ENCODE measurements at regions not wholly inside any gene's neighbourhood (a gene's known extent, or its start where the extent isn't known, plus 50 kb on each side); places are given as distances from the start of the nearest gene placed in this dataset.

DNA sequence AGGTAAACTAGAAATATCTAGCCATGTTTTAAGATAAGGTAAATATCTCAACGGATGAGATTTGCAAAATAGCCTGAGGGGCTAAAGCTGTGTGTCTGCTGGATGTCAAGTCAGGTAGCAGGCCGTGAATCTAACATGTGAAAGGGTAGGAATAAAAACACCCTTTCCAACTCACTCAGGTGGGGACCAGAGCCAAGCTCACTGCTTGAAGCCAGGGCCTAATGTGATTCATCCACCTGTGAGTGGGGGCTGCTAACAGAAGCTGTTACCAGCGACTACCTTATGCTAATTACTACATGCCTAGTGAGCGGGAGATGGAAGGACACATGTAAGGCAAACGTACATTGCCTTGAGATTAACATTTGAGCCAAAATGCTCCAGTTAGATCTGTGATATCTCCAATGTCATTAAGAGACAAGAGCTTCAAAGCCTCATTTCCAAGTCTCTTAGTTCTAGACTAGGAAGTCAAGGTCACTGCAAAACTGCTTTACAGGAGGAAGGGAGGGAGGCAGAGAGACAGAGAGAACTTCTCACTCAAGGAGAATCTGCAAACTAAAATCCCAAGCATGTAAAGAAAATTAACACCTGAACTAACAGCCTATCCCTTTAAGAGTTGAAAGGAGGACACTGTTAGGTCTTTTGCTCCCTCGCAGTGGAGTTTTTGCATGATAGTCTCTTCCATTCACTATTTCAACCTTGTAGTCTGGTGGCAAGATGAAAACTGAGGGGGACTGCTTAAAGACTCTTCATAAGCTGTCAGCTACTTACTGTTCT, 141.6 kb upstream of the RPS23 start:
- ChIA-PET POLR2A (no interaction called here), CTCF (interaction anchor here (0.9 to 1.9 kb wide), 3 partner anchors 37 to 107 kb away, joined by 3 to 7 read pairs (median 3); no protein-coding TSS in a partner anchor)
- TF ChIP-seq CTCF (IDR thresholded peaks at IDR 0.05; ENCODE audit: insufficient read depth, low read length, missing control alignments) = no peak
- H3K4me3 ChIP-seq (ENCODE audit: low read depth, low read length) = no peak overlapping the region
- DNase-seq (ENCODE audit: low read depth, low spot score) = no peak

DNA sequence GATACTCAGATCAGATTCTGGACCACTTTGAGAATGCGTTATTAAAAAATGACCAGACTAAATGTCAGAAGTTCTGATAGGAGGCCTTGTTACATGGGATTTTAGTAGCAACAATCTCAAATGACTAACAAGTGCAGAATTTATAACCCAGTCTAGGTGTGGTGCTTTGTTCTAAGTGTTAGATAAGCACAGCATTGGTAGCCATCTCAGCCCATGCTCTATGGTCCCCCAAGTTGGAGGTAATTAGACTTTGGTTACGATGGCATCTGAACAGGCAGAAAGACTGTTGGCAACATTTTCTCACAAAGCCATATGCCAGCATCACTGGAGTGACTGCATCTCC, 140.4 kb upstream of the RPS23 start:
- no peak for TF ChIP-seq CTCF (IDR thresholded peaks at IDR 0.05; ENCODE audit: insufficient read depth, low read length, missing control alignments)
- ChIA-PET CTCF (interaction anchor here (0.8 to 1.9 kb wide), 2 partner anchors 53 to 106 kb away, joined by 3 to 7 read pairs; no protein-coding TSS in a partner anchor), POLR2A (interaction anchor here (1.0 kb wide), 1 partner anchor 30 kb away, joined by 4 read pairs; no protein-coding TSS in a partner anchor)
- DNase-seq (ENCODE audit: low read depth, low spot score) = no peak
- H3K4me3 ChIP-seq (ENCODE audit: low read depth, low read length) = no peak overlapping the region

DNA sequence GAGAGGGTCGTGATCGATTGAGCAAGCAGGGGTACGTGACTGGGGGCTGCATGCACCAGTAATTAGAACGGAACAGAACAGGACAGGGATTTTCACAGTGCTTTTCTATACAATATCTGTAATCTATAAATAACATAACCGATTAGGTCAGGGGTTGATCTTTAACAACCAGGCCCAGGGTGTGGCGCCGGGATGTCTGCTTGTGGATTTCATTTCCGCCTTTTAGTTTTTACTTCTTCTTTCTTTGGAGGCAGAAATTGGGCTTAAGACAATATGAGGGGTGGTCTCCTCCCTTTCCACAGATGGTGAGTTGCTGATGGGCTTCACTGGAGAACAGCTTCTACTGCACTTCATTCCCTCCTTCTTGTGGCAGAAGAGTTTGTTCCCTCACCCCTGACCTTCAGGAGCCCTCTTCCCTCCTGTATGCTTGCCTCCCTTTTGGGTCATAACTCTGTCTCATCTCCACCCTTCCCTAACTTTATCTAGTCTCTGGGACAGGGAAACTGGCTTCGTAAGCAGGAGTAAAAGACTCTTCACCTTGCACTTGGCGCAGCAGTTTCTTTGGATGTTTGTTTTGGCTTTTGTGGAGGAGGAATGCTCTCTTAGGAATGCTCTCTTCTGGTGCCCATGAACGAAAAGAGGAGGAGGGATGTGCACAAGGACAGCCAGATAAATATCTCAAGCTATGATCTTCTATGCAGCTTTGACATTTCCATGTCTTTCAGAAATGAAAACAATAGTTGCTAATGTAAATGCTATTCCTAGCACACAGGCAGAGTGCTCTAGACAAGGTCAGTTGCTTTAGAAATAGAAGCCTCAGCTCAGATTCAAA, 139.8 kb upstream of the RPS23 start:
- ChIA-PET POLR2A (interaction anchor here (0.7 to 1.0 kb wide), 2 partner anchors 24 to 29 kb away, joined by 3 to 4 read pairs; no protein-coding TSS in a partner anchor), CTCF (interaction anchor here (0.8 to 1.9 kb wide), 2 partner anchors 52 to 106 kb away, joined by 3 to 7 read pairs; no protein-coding TSS in a partner anchor)
- no peak for TF ChIP-seq CTCF (IDR thresholded peaks at IDR 0.05; ENCODE audit: insufficient read depth, low read length, missing control alignments)
- no peak overlapping the region for H3K4me3 ChIP-seq (ENCODE audit: low read depth, low read length)
- peak; percentile 58 for DNase-seq (ENCODE audit: low read depth, low spot score)

GRCh38 chr5:82416512-82416911, 138.4 kb upstream of the RPS23 start:
- H3K4me3 ChIP-seq (ENCODE audit: low read depth, low read length) = no peak overlapping the region
- no peak for TF ChIP-seq CTCF (IDR thresholded peaks at IDR 0.05; ENCODE audit: insufficient read depth, low read length, missing control alignments)
- ChIA-PET CTCF (no interaction called here), POLR2A (no interaction called here)
- DNase-seq (ENCODE audit: low read depth, low spot score) = no peak

DNA sequence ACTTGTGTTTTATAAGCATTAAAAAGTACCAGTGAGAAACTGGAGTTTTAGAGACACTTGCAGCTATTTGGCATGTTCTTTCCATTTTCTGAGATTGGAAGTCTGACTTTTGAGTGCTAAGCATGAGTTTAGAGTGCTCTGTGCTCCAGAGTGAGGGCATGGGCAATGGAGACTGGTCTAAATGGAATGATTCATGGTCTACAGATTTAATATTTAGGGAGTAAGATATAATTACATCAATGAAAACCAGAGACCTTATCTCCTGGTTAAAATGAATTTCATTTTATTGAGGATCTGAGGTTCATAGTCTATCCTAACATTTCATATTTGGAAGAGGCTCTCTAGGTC, 135.9 kb upstream of the RPS23 start:
- TF ChIP-seq CTCF (IDR thresholded peaks at IDR 0.05; ENCODE audit: insufficient read depth, low read length, missing control alignments) = no peak
- ChIA-PET CTCF (no interaction called here), POLR2A (interaction anchor here (0.5 to 1.0 kb wide), 2 partner anchors 25 to 1854 kb away, joined by 3 to 7 read pairs; no protein-coding TSS in a partner anchor)
- DNase-seq (ENCODE audit: low read depth, low spot score) = no peak
- no peak overlapping the region for H3K4me3 ChIP-seq (ENCODE audit: low read depth, low read length)
